HL-60 (cell line): ENCODE measurements at regions not wholly inside any gene's neighbourhood (a gene's known extent, or its start where the extent isn't known, plus 50 kb on each side); places are given as distances from the start of the nearest gene placed in this dataset.

Experiments
- GABPA ChIP-seq: IDR thresholded peaks from 2 replicates; pipeline ENCODE4 v1.6.1; 2012; ENCODE audit warnings: low read depth
- POLR2AphosphoS5 ChIP-seq: IDR thresholded peaks from 2 replicates; pipeline ENCODE4 v1.6.1; 2012; ENCODE audit warnings: low read depth
- TF ChIP-seq, protein P1 (sequence below): IDR thresholded peaks from one replicate; pipeline ENCODE4 v1.5.1; 2011; ENCODE audit warnings: low read length, control low read depth, inconsistent platforms; ENCODE audit not compliant: insufficient read depth
- TF ChIP-seq, protein P2 (sequence below): IDR thresholded peaks from 2 replicates; pipeline ENCODE4 v1.6.1; 2012; ENCODE audit warnings: low read depth; ENCODE audit not compliant: insufficient replicate concordance

DNA sequence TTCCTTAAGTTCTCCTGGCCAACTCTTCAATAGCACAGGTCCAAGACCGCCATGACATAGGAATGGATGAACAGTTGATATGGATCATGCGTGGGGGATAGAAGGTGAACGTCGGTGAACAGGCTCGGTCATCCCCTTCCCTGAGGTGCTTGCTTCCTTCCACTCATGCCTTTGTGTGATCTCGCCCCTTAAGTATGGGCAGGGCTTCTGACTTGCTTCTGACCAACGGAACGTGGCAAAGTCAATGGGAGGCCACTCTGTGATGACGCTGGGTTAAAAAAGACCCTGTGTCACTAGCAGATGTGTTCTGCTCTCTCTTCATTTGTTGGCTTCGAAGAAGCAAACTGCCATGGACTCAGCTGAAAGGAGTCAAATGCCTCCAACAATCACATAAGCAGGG lies 240.5 kb upstream of the TUT7 start:
- TF ChIP-seq, protein P1, sequence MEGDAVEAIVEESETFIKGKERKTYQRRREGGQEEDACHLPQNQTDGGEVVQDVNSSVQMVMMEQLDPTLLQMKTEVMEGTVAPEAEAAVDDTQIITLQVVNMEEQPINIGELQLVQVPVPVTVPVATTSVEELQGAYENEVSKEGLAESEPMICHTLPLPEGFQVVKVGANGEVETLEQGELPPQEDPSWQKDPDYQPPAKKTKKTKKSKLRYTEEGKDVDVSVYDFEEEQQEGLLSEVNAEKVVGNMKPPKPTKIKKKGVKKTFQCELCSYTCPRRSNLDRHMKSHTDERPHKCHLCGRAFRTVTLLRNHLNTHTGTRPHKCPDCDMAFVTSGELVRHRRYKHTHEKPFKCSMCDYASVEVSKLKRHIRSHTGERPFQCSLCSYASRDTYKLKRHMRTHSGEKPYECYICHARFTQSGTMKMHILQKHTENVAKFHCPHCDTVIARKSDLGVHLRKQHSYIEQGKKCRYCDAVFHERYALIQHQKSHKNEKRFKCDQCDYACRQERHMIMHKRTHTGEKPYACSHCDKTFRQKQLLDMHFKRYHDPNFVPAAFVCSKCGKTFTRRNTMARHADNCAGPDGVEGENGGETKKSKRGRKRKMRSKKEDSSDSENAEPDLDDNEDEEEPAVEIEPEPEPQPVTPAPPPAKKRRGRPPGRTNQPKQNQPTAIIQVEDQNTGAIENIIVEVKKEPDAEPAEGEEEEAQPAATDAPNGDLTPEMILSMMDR, result no peak
- TF ChIP-seq, protein P2, sequence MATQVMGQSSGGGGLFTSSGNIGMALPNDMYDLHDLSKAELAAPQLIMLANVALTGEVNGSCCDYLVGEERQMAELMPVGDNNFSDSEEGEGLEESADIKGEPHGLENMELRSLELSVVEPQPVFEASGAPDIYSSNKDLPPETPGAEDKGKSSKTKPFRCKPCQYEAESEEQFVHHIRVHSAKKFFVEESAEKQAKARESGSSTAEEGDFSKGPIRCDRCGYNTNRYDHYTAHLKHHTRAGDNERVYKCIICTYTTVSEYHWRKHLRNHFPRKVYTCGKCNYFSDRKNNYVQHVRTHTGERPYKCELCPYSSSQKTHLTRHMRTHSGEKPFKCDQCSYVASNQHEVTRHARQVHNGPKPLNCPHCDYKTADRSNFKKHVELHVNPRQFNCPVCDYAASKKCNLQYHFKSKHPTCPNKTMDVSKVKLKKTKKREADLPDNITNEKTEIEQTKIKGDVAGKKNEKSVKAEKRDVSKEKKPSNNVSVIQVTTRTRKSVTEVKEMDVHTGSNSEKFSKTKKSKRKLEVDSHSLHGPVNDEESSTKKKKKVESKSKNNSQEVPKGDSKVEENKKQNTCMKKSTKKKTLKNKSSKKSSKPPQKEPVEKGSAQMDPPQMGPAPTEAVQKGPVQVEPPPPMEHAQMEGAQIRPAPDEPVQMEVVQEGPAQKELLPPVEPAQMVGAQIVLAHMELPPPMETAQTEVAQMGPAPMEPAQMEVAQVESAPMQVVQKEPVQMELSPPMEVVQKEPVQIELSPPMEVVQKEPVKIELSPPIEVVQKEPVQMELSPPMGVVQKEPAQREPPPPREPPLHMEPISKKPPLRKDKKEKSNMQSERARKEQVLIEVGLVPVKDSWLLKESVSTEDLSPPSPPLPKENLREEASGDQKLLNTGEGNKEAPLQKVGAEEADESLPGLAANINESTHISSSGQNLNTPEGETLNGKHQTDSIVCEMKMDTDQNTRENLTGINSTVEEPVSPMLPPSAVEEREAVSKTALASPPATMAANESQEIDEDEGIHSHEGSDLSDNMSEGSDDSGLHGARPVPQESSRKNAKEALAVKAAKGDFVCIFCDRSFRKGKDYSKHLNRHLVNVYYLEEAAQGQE, result no peak
- TF ChIP-seq POLR2AphosphoS5 (no peak), GABPA (no peak)
